WTC11 (cell line): ENCODE measurements at regions not wholly inside any gene's neighbourhood (a gene's known extent, or its start where the extent isn't known, plus 50 kb on each side); places are given as distances from the start of the nearest gene placed in this dataset.

ENCODE experiments used
- ETV6 ChIP-seq: sonication (generic); formaldehyde crosslinking; IDR thresholded peaks from 2 replicates; pipeline ENCODE4 v1.8.1; 2022; ENCODE audit warnings: mild to moderate bottlenecking, missing genetic modification reagents
- JUN ChIP-seq: sonication (generic); formaldehyde crosslinking; IDR thresholded peaks from 2 replicates; pipeline ENCODE4 v1.8.0; 2023; ENCODE audit warnings: mild to moderate bottlenecking, missing genetic modification reagents
- NFE2L1 ChIP-seq: sonication (generic); formaldehyde crosslinking; IDR thresholded peaks from 2 replicates; pipeline ENCODE4 v1.8.1; 2023; ENCODE audit warnings: missing genetic modification reagents
- TF ChIP-seq, protein P1 (sequence below): fragments of 200-600 bp; IDR thresholded peaks from 2 replicates; pipeline ENCODE4 v1.8.0; 2022; ENCODE audit warnings: antibody characterized with exemption
- TF ChIP-seq, protein P2 (sequence below): sonication (generic); formaldehyde crosslinking; IDR thresholded peaks from 2 replicates; pipeline ENCODE4 v1.8.1; 2022; ENCODE audit warnings: low read depth, missing genetic modification reagents, borderline replicate concordance
- TF ChIP-seq, protein P3 (sequence below): fragments of 250-450 bp; sonication (Bioruptor Pico); conservative IDR thresholded peaks from 2 replicates; pipeline ENCODE4 v1.9.0; 2021; ENCODE audit warnings: mild to moderate bottlenecking
- TF ChIP-seq, protein P4 (sequence below): sonication (generic); formaldehyde crosslinking; IDR thresholded peaks from 2 replicates; pipeline ENCODE4 v1.8.1; 2023; ENCODE audit warnings: mild to moderate bottlenecking, missing genetic modification reagents
- TF ChIP-seq, protein P5 (sequence below): sonication (generic); formaldehyde crosslinking; IDR thresholded peaks from 2 replicates; pipeline ENCODE4 v1.8.1; 2023; ENCODE audit warnings: mild to moderate bottlenecking, moderate library complexity, missing genetic modification reagents

DNA sequence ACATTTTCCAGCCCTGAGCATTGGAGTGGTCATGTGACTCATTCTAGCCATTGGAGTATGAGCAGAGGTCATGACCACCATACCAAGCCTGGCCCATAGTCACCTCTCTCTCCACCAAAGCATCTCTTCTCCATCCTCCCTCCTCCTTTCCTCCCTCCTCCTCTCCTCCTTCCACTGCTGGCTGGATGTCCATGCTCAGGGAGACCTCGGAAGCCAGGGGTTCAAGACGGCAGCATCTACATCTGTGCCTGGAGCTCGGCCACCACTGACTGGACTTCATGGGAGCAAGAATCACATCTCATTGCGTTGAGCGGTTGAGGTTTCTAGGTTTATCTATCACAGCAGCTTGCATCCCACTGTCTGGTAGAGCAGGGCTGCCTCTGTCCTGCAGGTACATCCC, 252.4 kb downstream of the NDUFA10 start:
- TF ChIP-seq JUN (no peak), NFE2L1 (CRISPR knock-in tag) (no peak), ETV6 (CRISPR knock-in tag) (no peak)
- TF ChIP-seq, protein P1, sequence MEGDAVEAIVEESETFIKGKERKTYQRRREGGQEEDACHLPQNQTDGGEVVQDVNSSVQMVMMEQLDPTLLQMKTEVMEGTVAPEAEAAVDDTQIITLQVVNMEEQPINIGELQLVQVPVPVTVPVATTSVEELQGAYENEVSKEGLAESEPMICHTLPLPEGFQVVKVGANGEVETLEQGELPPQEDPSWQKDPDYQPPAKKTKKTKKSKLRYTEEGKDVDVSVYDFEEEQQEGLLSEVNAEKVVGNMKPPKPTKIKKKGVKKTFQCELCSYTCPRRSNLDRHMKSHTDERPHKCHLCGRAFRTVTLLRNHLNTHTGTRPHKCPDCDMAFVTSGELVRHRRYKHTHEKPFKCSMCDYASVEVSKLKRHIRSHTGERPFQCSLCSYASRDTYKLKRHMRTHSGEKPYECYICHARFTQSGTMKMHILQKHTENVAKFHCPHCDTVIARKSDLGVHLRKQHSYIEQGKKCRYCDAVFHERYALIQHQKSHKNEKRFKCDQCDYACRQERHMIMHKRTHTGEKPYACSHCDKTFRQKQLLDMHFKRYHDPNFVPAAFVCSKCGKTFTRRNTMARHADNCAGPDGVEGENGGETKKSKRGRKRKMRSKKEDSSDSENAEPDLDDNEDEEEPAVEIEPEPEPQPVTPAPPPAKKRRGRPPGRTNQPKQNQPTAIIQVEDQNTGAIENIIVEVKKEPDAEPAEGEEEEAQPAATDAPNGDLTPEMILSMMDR, result no peak
- TF ChIP-seq, protein P2, sequence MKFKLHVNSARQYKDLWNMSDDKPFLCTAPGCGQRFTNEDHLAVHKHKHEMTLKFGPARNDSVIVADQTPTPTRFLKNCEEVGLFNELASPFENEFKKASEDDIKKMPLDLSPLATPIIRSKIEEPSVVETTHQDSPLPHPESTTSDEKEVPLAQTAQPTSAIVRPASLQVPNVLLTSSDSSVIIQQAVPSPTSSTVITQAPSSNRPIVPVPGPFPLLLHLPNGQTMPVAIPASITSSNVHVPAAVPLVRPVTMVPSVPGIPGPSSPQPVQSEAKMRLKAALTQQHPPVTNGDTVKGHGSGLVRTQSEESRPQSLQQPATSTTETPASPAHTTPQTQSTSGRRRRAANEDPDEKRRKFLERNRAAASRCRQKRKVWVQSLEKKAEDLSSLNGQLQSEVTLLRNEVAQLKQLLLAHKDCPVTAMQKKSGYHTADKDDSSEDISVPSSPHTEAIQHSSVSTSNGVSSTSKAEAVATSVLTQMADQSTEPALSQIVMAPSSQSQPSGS (CRISPR knock-in tag), result no peak
- TF ChIP-seq, protein P3, sequence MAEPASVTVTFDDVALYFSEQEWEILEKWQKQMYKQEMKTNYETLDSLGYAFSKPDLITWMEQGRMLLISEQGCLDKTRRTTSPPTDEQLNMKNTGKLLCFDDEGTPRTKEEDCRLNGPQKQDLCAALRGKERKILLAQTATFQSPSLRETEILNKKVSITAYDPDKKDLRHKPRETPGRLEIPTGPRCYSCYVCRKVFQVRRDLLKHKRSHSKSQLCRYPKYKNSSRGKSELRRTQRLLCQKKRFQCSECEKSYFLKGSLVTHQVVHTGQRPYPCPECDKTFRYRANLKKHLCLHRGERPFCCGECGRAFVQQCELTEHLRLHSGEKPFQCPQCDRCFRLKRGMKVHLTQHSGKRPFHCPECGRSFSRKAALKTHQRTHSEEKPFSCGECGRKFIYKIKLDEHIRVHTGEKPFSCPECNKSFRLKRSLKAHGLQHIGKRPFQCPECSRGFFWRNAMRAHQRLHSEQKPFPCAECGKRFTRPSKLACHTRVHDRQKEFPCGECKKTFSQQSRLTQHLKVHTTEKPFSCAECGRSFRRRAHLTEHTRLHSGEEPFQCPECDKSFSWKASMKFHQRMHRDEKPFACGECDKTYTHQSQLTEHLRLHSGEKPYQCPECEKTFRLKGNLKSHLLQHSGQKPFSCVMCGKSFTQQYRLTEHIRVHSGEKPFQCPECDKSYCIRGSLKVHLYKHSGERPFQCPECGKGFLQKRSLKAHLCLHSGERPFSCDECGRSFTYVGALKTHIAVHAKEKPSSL (CRISPR knock-in tag), result no peak
- TF ChIP-seq, protein P4, sequence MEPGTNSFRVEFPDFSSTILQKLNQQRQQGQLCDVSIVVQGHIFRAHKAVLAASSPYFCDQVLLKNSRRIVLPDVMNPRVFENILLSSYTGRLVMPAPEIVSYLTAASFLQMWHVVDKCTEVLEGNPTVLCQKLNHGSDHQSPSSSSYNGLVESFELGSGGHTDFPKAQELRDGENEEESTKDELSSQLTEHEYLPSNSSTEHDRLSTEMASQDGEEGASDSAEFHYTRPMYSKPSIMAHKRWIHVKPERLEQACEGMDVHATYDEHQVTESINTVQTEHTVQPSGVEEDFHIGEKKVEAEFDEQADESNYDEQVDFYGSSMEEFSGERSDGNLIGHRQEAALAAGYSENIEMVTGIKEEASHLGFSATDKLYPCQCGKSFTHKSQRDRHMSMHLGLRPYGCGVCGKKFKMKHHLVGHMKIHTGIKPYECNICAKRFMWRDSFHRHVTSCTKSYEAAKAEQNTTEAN (CRISPR knock-in tag), result no peak
- TF ChIP-seq, protein P5, sequence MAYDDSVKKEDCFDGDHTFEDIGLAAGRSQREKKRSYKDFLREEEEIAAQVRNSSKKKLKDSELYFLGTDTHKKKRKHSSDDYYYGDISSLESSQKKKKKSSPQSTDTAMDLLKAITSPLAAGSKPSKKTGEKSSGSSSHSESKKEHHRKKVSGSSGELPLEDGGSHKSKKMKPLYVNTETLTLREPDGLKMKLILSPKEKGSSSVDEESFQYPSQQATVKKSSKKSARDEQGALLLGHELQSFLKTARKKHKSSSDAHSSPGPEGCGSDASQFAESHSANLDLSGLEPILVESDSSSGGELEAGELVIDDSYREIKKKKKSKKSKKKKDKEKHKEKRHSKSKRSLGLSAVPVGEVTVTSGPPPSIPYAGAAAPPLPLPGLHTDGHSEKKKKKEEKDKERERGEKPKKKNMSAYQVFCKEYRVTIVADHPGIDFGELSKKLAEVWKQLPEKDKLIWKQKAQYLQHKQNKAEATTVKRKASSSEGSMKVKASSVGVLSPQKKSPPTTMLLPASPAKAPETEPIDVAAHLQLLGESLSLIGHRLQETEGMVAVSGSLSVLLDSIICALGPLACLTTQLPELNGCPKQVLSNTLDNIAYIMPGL, result no peak
